ENCODE measurements at regions not wholly inside any gene's neighbourhood (a gene's known extent, or its start where the extent isn't known, plus 50 kb on each side); places are given as distances from the start of the nearest gene placed in this dataset.

- Histone ChIP-seq H3K36me3 (ENCODE audit: low read depth, missing control alignments) (no peaks in the 10 kb centered on the region), H3K4me1 (peaks cover 5% of the 10 kb centered on the region), H3K27me3 (no peaks in the 10 kb centered on the region), H3K4me3 (no peak overlapping the region), H3K27ac (peak overlapping the region in 1 of 2 donors; percentile 30), H3K9me3 (no peaks in the 10 kb centered on the region)
- TF ChIP-seq POLR2A (IDR thresholded peaks at IDR 0.05) (no peak), CTCF (IDR thresholded peaks at IDR 0.05) (no peak)
- WGBS, 2 donors, result 58 to 77% methylated on average over 1 of the region's 1 CpG
- no peak for DNase-seq
- intact Hi-C loops (cut with DNase I; ENCODE audit: low total_unique reads), result no loop called here
These were observed 386.2 kb upstream of the ARHGEF26 start for GRCh38 chr3:153734777-153735551.

DNA sequence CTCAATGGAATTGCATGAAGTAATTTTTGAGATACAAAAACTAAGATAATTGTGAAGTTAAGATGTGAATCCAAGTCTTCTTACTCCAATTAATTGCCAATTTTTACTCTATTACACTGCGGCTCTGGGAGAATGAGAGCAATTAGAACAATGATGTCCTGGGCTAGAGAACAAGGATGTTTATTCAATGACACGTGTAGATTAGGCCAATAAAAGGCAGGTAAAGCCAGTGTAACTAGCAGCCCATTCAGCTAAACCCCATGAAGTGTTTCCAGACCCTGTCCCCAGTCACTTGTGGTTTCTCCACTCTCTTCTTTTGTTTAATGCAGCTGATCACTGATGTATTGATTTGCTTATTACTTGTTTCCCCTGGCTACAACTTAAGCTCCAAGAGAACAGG, 381.1 kb upstream of the ARHGEF26 start:
- no peak for TF ChIP-seq POLR2A (IDR thresholded peaks at IDR 0.05)
- TF ChIP-seq CTCF (IDR thresholded peaks at IDR 0.05), result no peak
- Histone ChIP-seq H3K4me3 (no peak overlapping the region), H3K9me3 (no peaks in the 10 kb centered on the region), H3K36me3 (ENCODE audit: low read depth, missing control alignments) (no peaks in the 10 kb centered on the region), H3K27me3 (no peaks in the 10 kb centered on the region), H3K4me1 (peaks cover 1% of the 10 kb centered on the region), H3K27ac (no peak overlapping the region)
- DNase-seq, result no peak
- WGBS, 2 donors, result 66 to 72% methylated on average over 2 of the region's 2 CpGs
- intact Hi-C loops (cut with DNase I; ENCODE audit: low total_unique reads), result no loop called here

- intact Hi-C loops (cut with DNase I; ENCODE audit: low total_unique reads), result no loop called here
- Histone ChIP-seq H3K4me3 (no peak overlapping the region), H3K27ac (no peak overlapping the region), H3K36me3 (ENCODE audit: low read depth, missing control alignments) (no peaks in the 10 kb centered on the region), H3K4me1 (peaks cover 11% of the 10 kb centered on the region), H3K9me3 (no peaks in the 10 kb centered on the region), H3K27me3 (no peaks in the 10 kb centered on the region)
- WGBS, 2 donors, result 90 to 91% methylated on average over 3 of the region's 3 CpGs
- no peak for TF ChIP-seq POLR2A (IDR thresholded peaks at IDR 0.05)
- TF ChIP-seq CTCF (IDR thresholded peaks at IDR 0.05), result no peak
- DNase-seq, result no peak
These were observed 376.3 kb upstream of the ARHGEF26 start for GRCh38 chr3:153744889-153745288.

DNA sequence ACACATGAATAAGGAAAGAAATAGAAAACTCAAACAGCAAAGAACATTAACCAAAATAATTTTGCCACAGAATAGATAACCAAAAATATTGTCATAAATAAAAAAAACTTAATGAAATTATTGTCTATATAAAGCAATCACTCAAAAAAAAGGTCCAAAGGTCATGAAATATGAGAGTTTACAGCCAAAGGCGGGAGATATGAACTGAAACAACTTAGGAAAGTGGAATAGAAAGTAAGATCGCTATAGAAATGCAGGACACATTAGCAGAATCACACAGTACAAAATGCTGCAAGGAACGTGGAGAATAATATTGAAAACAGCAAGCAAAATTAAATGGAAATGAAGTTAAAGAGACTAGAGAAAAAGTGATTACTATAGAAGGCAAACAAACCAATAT, 375.0 kb upstream of the ARHGEF26 start:
- no peak overlapping the region for H3K27ac ChIP-seq
- 88 to 90% methylated on average over 3 of the region's 3 CpGs for WGBS, 2 donors
- TF ChIP-seq POLR2A (IDR thresholded peaks at IDR 0.05) (no peak), CTCF (IDR thresholded peaks at IDR 0.05) (no peak)
- no peaks in the 10 kb centered on the region for H3K27me3 ChIP-seq
- no peaks in the 10 kb centered on the region for H3K36me3 ChIP-seq (ENCODE audit: low read depth, missing control alignments)
- H3K4me1 ChIP-seq, result peaks cover 11% of the 10 kb centered on the region
- no peak overlapping the region for H3K4me3 ChIP-seq
- no peaks in the 10 kb centered on the region for H3K9me3 ChIP-seq
- DNase-seq, result no peak
- intact Hi-C loops (cut with DNase I; ENCODE audit: low total_unique reads), result no loop called here

GRCh38 chr3:153749070-153749610, 372.1 kb upstream of the ARHGEF26 start:
- Histone ChIP-seq H3K27me3 (no peaks in the 10 kb centered on the region), H3K27ac (peak overlapping the region in 1 of 2 donors; percentile 0), H3K4me3 (no peak overlapping the region), H3K9me3 (no peaks in the 10 kb centered on the region), H3K4me1 (peaks cover 11% of the 10 kb centered on the region), H3K36me3 (ENCODE audit: low read depth, missing control alignments) (no peaks in the 10 kb centered on the region)
- intact Hi-C loops (cut with DNase I; ENCODE audit: low total_unique reads), result no loop called here
- DNase-seq, result no peak
- WGBS, 2 donors, result 34 to 46% methylated on average over 1 of the region's 1 CpG
- TF ChIP-seq POLR2A (IDR thresholded peaks at IDR 0.05) (no peak), CTCF (IDR thresholded peaks at IDR 0.05) (no peak)

All from testis (tissue), 2 donors.